ENCODE measurements at regions not wholly inside any gene's neighbourhood (a gene's known extent, or its start where the extent isn't known, plus 50 kb on each side); places are given as distances from the start of the nearest gene placed in this dataset.

GRCh38 chr11:114801773-114802172, 123.4 kb downstream of the NXPE2 start:
- no peak for TF ChIP-seq REST (IDR thresholded peaks at IDR 0.05; ENCODE audit: insufficient read depth in 1 of 2, low read depth in 2 of 2, low read length in 1 of 2)
- no peak for TF ChIP-seq CTCF (IDR thresholded peaks at IDR 0.05)
- no peak for TF ChIP-seq POLR2AphosphoS5 (IDR thresholded peaks at IDR 0.05; ENCODE audit: low read depth, low read length)
- TF ChIP-seq TCF7L2 (IDR thresholded peaks at IDR 0.05; ENCODE audit: low read depth, low read length): no peak

Data from Panc1 (cell line).